ENCODE measurements at regions not wholly inside any gene's neighbourhood (a gene's known extent, or its start where the extent isn't known, plus 50 kb on each side); places are given as distances from the start of the nearest gene placed in this dataset.
A peak's percentile ranks its signal among the peaks of the same experiment; 100 is the strongest.

DNA sequence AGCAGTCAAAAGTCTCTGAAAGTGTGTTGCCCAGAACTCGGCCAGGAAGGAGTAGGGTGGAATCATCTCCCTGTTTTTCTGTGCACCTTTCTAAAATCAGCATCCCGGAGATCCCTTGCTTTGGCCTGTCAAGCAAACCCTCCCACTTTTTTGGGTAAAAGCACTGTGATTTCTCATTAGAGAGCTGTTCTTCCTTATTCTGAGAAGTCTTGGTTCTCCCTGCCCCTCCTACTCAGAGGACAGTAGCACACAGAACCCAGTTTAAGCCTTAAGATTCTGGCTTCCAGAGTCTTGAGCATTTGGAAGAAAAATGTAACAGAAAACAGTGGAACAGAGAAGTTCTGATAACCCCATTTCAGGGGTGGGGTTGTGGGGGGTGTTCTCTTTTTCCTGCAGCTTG lies 52.6 kb upstream of the KATNAL1 start:
- intact Hi-C loops (cut with DNase I), result no loop called here
- no peak overlapping the region for H3K27ac ChIP-seq
- H3K4me1 ChIP-seq, result no peaks in the 10 kb centered on the region
- no peaks in the 10 kb centered on the region for H3K27me3 ChIP-seq (ENCODE audit: low read depth)
- ATAC-seq, result peak in 1 of 2 donors; percentile 37
- H3K9me3 ChIP-seq, result no peaks in the 10 kb centered on the region
- no peak for DNase-seq
- TF ChIP-seq, protein P1, sequence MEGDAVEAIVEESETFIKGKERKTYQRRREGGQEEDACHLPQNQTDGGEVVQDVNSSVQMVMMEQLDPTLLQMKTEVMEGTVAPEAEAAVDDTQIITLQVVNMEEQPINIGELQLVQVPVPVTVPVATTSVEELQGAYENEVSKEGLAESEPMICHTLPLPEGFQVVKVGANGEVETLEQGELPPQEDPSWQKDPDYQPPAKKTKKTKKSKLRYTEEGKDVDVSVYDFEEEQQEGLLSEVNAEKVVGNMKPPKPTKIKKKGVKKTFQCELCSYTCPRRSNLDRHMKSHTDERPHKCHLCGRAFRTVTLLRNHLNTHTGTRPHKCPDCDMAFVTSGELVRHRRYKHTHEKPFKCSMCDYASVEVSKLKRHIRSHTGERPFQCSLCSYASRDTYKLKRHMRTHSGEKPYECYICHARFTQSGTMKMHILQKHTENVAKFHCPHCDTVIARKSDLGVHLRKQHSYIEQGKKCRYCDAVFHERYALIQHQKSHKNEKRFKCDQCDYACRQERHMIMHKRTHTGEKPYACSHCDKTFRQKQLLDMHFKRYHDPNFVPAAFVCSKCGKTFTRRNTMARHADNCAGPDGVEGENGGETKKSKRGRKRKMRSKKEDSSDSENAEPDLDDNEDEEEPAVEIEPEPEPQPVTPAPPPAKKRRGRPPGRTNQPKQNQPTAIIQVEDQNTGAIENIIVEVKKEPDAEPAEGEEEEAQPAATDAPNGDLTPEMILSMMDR (IDR thresholded peaks at IDR 0.05), result no peak
- H3K36me3 ChIP-seq, result no peaks in the 10 kb centered on the region
- no peak overlapping the region for H3K4me3 ChIP-seq

DNA sequence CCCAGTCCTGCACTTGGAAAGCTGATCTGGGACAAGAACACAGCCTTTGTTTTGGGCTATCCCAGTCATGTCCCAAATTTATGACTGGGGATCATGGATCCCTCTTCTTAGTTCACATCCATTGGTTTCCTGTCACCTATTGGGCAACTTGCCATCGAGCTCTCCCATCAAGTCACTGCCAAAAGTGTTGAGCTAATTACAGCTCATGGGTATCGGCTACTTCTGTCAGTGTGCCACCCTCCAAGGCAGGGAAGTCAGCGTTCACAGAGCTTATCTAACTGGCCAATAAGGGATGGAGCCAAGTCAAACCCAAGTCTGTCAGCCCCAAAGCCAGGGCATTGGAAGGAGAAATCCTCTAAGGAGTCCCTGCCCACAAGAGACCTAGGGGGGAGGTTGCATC lies 53.2 kb upstream of the KATNAL1 start:
- no peak overlapping the region for H3K27ac ChIP-seq
- no peaks in the 10 kb centered on the region for H3K4me1 ChIP-seq
- no peak overlapping the region for H3K4me3 ChIP-seq
- intact Hi-C loops (cut with DNase I), result no loop called here
- no peaks in the 10 kb centered on the region for H3K9me3 ChIP-seq
- no peaks in the 10 kb centered on the region for H3K27me3 ChIP-seq (ENCODE audit: low read depth)
- TF ChIP-seq, protein P1 (IDR thresholded peaks at IDR 0.05), result no peak
- DNase-seq, result no peak
- no peaks in the 10 kb centered on the region for H3K36me3 ChIP-seq
- ATAC-seq, result no peak

DNA sequence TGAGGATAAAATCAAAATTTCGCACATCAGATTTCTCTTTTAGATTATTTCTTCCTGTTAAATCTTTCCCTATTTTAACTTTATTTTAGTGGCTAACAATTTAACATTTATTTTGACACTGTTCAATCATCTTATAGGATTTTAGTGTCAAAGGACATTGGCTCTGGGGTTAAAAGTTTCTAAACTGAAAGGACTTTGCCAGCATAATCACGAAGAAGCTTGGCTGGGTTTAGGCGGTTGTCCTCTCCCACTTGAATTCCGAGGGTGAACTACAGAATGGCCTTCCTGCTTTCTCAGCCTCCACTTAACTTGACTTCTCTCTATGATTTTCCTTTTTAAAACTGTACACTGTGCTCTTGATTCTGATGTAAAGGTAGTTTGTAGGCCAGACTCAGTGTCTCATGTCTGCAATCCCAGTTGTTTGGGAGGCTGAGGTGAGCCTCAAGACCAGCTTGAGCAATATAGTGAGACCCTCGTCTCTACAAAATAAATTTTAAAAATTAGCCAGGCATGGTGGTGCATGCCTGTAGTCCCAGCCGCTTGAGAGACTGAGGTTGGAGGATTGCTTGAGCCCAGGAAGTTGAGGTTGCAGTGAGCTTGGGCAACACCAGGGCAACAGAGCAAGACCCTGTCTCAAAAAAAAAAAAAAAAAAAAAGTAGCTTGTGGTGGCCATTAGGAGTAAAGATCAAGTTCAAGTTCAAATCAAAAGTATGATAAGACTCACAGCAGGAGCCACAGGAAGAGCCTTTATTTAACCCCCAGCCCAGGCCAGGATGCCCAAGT lies 54.8 kb upstream of the KATNAL1 start:
- H3K9me3 ChIP-seq, result no peaks in the 10 kb centered on the region
- DNase-seq (no peak), ATAC-seq (no peak)
- H3K27me3 ChIP-seq (ENCODE audit: low read depth), result no peaks in the 10 kb centered on the region
- no peak overlapping the region for H3K27ac ChIP-seq
- no peaks in the 10 kb centered on the region for H3K36me3 ChIP-seq
- TF ChIP-seq, protein P1 (IDR thresholded peaks at IDR 0.05), result no peak
- no peaks in the 10 kb centered on the region for H3K4me1 ChIP-seq
- intact Hi-C loops (cut with DNase I), result no loop called here
- no peak overlapping the region for H3K4me3 ChIP-seq

DNA sequence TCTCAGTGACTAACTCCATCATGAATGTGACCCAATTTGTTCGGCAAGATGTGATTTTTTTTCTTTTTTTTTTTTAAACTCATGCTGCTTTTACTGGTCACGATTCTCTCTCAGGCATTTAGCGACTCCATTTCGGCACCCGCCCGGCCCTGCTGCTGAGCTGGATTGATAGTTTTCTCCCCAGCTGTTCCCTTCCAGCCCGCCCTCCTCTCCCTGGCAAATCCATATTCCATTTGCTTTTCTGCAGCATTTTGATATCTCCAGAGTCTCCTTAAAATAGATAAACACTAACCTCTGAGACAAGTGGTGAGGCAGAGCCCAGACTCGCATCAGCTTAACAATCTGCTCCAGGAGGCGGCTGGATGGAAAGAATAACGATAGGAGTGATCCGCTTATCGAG lies 55.5 kb upstream of the KATNAL1 start:
- TF ChIP-seq, protein P1 (IDR thresholded peaks at IDR 0.05), result no peak
- no peak for ATAC-seq
- no peaks in the 10 kb centered on the region for H3K4me1 ChIP-seq
- no peaks in the 10 kb centered on the region for H3K27me3 ChIP-seq (ENCODE audit: low read depth)
- H3K9me3 ChIP-seq, result no peaks in the 10 kb centered on the region
- no peak overlapping the region for H3K4me3 ChIP-seq
- no peaks in the 10 kb centered on the region for H3K36me3 ChIP-seq
- DNase-seq, result no peak
- H3K27ac ChIP-seq, result no peak overlapping the region
- intact Hi-C loops (cut with DNase I), result no loop called here

DNA sequence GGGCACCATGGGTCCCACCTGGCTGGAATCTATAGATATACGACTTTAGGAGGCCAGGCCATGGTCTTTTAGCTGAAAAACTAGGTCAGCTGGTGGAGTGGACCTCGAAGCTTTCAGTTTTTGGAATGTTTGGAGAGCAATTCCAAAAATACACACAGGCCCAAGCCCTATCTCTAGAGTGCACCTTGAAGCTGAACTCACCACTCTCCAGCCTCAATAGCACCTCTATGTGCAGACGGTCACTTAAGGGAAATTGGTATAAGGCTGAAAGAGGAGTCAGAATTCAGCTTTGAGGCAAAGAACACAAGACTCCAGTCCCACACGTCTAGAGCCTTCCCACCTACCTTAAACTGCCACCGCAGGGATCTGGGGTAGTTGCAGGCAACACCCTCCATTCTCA lies 56.4 kb upstream of the KATNAL1 start:
- no peak overlapping the region for H3K27ac ChIP-seq
- H3K4me1 ChIP-seq, result no peaks in the 10 kb centered on the region
- TF ChIP-seq, protein P1 (IDR thresholded peaks at IDR 0.05), result no peak
- ATAC-seq (no peak), DNase-seq (no peak)
- no peaks in the 10 kb centered on the region for H3K36me3 ChIP-seq
- H3K9me3 ChIP-seq, result no peaks in the 10 kb centered on the region
- H3K27me3 ChIP-seq (ENCODE audit: low read depth), result no peaks in the 10 kb centered on the region
- H3K4me3 ChIP-seq, result no peak overlapping the region
- intact Hi-C loops (cut with DNase I), result no loop called here

All from lower lobe of right lung (tissue), 2 donors.